HG02970 (cell line): ENCODE measurements at regions not wholly inside any gene's neighbourhood (a gene's known extent, or its start where the extent isn't known, plus 50 kb on each side); places are given as distances from the start of the nearest gene placed in this dataset.
"Not testable (repeated sequence)": the region's sequence is repeated elsewhere in the genome, so short reads cannot be mapped to it uniquely, and the experiment has no call there.

Experiments used
- ATAC-seq: cut with Tn5 transposase; IDR thresholded peaks from one replicate; pipeline ENCODE4 v1.9.1; 2021; ENCODE audit warnings: mild to moderate bottlenecking, moderate library complexity, moderate number of reproducible peaks; ENCODE audit not compliant: unreplicated experiment, low FRiP score

GRCh38 chr5:120910629-120911028 lies 446.5 kb downstream of the PRR16 start:
- ATAC-seq = no peak

- no peak for ATAC-seq
Observed at GRCh38 chr5:120913396-120913795, 449.3 kb downstream of the PRR16 start.

DNA sequence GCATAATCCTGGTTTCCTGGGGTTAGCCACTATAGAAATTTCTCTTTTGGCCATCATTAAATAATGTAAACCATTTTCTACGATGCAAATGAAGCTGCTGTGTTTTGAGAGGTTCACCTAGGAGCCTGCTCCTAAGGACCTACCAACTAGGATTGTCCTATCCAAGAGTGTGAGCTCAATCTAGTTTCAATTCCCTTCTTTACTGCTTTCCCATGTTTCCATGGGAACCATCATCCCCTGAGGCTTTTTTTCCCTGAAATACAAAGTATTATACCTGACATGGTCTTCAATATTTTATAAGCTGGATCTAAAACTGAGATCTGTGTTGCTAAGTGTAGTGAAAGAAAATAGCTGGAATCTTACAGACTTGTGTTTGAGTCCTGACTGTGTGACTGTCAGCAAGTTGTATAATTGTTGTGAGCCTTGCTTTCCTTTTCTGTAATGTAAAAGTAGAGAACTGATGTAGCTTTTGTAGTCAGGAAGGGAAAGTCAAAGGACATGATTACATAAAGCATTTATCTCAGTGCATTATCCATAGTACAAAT lies 453.2 kb downstream of the PRR16 start:
- no peak for ATAC-seq

DNA sequence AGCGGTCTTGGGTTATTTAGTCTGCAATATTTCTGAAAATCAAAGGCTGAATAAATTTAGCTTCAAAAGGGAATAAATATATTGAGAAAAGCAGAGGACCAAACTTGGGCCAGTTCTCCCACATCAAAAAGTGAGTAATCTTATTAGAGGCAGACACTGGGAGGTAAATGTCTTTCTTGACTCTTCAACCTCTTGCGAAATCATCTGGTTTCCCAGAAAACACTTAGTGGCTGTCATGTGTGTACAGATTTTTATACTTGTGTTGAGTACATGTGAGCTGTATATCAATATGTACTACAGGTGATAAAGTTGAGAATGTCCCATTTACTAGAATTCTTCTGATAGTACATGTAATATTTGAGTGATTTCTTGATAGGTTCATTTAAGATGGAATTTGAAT lies 454.9 kb downstream of the PRR16 start:
- ATAC-seq = no peak

GRCh38 chr5:120923026-120923425 lies 458.9 kb downstream of the PRR16 start:
- ATAC-seq = no peak

GRCh38 chr5:120926471-120926870 lies 462.4 kb downstream of the PRR16 start:
- no peak for ATAC-seq

DNA sequence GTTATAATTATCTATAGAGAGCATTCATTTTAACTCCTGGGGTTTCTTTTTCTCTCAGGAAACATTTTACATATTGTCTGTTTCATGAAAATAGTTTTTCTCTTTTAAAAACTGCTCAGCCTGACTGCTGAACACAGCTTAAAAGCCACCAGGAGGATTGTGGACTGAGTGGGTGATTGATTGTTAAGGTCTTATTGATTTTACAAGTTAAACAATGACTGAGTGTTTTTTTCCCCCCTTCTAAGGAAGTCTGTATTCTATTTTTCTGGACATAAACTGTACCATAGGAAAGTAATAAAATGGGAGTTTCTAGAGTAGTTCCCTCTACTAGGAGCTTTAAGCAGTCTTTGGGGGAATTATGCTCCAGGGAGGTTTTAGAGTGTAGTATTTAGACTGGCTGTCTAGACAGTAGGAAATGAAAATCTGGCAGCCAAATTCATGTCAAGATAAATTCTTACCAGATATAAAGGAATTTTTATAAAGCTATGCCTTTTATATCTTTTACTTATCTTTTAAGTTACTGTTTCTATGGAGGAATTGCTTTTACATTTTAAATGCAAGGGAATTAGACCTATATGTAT lies 463.9 kb downstream of the PRR16 start:
- ATAC-seq = no peak

GRCh38 chr5:120932480-120932879 lies 468.4 kb downstream of the PRR16 start:
- ATAC-seq = no peak

DNA sequence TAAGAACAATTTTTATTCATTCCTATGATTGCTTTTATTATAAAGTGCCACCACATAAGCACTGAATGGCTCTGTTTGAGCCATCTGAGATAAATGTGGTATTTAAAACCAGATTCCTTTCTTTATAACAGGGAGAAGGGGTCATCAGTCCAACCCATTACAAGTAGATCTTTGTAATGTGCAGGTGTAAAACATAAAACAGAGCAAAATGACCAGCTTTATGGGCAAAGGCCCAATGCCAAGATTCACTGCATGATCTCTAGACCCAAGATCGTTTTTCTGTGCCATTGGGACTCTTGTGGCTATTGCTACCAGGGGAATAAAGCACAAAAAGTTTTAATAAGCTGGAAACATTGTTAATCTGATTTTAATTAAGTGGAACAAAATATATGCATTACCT lies 469.9 kb downstream of the PRR16 start:
- ATAC-seq = no peak

GRCh38 chr5:120936652-120937051 lies 472.6 kb downstream of the PRR16 start:
- no peak for ATAC-seq

DNA sequence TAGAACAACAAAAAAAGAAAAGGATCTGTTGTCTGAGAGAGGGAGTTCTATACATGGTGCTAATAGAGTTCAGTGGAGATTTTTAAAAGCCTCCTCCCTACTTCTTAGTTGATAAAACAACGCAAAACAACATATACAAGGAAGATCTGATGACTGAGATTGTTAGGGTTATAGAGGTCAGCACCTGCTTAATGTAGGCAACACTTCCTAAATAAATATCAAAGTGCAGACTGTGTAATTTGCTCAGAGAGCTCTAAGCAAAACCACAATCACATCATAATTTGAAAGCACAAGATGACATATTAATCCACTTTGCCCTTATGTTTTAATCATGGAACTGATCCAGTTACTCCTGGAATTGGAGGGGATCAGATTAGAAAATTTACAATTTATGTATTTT lies 474.5 kb downstream of the PRR16 start:
- ATAC-seq = no peak

DNA sequence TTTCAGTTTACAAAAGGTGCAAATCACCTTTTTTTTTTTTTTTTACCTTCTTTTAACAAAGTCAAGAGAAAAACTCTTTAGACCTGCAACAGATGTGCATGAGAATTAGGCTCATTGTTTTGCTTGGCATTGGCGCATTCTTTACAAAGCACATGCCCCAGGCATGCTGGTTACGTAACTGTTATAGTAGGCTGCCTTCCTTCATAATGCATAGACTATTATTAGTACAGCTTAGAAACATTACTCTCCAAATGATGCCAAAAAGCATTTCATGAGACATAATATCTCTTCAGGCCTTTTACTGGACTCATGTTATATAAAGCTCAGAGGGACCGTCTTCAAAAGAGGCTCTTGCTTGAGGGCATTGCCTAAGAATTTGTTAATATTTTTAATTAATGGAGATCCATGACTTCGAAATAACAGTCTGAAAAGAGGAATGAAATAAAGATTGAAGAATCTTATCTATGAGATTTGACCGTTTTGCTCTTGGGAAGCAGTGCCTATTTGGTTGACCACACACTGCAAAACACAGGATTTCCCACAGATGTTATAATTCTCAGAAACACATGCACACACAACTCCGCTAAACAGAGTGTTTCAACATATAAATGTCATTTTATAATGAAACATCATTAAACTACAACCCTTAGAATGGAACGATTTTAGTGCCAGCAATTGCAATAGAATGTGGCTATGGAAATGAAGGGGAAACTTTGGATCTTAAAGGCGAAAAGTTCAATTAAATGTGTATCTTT lies 478.7 kb downstream of the PRR16 start:
- no peak for ATAC-seq

DNA sequence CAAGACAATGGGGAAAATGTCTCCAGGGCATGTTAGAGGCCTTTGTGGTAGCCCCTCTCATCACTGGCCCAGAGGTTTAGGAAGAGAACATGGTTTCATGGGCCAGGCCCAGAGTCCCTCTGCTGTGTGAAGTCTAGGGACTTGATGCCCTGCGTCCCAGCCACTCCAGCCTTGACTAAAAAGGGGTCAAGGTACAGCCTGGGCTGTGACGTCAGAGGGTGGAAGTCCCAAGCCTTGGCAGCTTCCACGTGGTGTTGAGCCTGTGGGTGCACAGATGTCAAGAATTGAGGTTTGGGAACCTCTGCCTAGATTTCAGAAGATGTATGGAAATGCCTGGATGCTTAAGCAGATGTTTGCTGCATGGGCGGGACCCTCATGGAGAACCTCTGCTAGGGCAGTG lies 485.5 kb downstream of the PRR16 start:
- ATAC-seq = not testable (repeated sequence)

DNA sequence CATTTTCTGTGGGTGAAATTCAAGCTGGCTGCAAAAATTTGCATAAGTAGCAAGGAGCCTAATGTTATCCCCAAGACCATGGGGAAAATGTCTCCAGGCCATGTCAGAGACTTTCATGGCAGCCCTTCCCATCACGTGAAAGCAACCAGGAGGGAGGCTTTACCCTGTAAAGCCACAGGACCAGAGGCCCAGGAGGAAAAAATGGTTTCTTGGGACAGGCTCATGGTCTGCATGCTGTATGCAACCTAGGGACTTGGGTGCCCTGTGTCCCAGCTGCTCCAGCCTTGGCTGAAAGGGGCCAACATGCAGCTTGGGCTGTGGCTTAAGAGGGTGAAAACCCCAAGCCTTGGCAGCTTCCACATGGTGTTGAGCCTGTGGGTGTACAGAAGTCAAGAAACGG lies 489.3 kb downstream of the PRR16 start:
- not testable (repeated sequence) for ATAC-seq

- no peak for ATAC-seq
Observed at GRCh38 chr5:120954255-120954654, 490.2 kb downstream of the PRR16 start.

DNA sequence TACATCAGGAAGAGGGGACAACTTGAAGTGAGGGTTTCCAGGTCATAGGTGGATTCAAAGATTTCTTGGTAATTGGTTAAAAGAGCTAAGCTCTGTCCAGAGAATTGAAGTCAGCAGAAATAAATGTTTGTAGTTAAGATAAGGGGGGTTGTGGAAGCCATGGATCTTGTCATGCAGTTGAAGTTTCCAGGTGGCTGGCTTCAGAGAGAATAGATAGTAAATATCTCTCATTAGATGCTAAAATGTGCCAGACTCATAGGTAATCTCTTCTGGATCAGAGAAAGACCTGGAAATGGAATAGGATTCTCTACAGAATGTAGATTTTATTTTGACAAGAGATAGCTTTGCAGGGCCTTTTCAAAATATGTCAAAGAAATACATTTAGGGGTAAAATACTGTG lies 491.7 kb downstream of the PRR16 start:
- no peak for ATAC-seq

DNA sequence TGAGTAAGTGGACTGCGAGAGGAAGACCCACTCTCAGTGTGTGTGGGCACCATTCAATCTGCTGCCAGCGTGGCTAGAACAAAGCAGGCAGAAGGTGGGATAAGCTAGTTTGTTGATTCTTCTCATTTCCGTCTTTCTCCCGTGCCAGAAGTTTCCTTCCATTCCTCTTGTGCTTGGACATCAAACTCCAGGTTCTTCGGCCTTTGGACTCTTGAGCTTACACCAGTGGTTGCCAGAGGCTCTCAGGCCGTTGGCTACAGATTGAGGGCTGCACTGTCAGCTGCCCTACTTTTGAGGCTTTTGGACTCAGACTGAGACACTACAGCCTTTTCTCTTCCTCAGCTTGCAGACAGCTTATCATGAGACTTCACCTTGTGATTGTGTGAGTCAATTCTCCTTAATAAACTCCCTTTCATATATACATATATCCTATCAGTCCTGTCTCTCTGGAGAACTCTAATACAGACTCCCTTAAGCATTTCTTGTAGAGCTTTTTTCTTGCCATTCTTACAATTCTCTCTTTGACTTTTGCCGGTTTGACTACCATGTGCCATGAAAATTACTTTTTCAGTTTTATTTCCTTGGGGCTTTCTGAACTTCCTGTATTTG lies 494.9 kb downstream of the PRR16 start:
- ATAC-seq = no peak

DNA sequence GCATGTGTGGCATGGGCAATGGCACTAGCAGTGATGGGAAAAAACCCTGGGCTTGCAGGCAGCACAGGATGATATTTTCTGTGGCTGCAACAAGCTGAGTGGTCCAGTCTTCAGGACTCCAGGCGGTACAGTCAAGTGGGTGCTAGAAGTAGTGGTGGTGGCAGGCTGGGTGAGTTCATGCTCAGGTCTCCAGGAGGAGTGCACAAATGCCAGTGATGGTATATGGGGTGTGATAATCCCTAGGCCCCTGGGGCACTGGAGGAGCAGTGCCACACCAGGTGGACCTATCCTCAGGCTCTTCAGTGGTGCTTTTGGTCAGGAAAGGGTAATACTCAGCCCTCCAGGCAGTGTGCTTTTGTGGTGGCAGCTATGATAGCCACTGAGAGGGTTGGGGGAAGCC lies 496.4 kb downstream of the PRR16 start:
- ATAC-seq = no peak

DNA sequence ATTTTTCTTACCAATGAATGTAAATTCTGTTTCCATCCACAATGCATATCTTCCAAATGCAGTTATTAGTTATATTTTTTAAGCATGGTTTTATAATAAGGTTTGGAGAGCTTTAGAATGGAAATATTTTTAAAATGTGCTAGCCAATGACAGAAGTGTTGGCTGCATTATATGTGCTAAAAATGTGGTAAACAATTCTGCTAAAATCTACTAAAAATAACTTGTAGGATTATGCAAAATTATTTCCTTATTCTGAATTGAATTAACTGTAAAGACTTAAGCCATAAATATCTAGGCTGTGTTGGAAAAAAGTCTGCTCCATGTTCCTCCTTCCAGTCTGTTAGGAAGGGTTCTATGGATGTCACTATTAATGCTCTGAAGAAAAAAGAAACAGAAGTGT lies 503.3 kb downstream of the PRR16 start:
- no peak for ATAC-seq

- ATAC-seq = no peak
Observed at GRCh38 chr5:120974690-120975089, 510.6 kb downstream of the PRR16 start.

DNA sequence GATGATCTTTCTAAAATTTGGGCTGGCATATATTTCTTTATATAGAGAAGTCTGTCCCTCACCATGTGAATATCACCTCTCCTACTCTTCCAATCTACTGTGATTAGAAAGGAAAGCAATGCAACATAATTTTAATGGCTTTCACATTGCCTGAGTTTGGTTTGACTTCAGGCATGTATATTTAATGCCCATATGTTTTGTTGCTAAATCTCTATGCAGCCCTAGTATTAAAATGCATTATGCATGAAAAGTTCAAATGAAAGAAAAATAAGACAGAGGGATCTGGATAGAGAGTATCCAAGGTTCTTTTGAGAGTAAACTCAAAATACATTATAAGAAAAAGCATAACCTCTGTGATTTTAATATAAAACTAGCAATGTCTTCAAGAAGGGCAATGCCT lies 518.3 kb downstream of the PRR16 start:
- no peak for ATAC-seq

- ATAC-seq = no peak
Observed at GRCh38 chr5:120985526-120985925, 521.4 kb downstream of the PRR16 start.
